Neuronal stem cell (in vitro differentiated cells): ENCODE measurements at regions not wholly inside any gene's neighbourhood (a gene's known extent, or its start where the extent isn't known, plus 50 kb on each side); places are given as distances from the start of the nearest gene placed in this dataset.

Source experiments
- DNase-seq: peaks from one replicate; pipeline ENCODE4 v3.0.0-alpha.2; 2013; ENCODE audit warnings: low spot score
- H2AFZ ChIP-seq: one replicate; pipeline ENCODE4 v1.6.1; 2013; ENCODE audit warnings: mild to moderate bottlenecking, low read length, inconsistent platforms
- H2AK5ac ChIP-seq: 2 replicates; pipeline ENCODE4 v1.6.1; 2013; ENCODE audit warnings: low read depth, mild to moderate bottlenecking, inconsistent platforms, low read length, moderate library complexity, mixed read lengths
- H2BK120ac ChIP-seq: 2 replicates; pipeline ENCODE4 v1.6.1; 2013; ENCODE audit warnings: low read depth, mild to moderate bottlenecking, inconsistent platforms, low read length, moderate library complexity, mixed read lengths
- H2BK12ac ChIP-seq: one replicate; pipeline ENCODE4 v1.6.1; 2013; ENCODE audit warnings: low read length, inconsistent platforms
- H2BK15ac ChIP-seq: 2 replicates; pipeline ENCODE4 v1.6.1; 2013; ENCODE audit warnings: mild to moderate bottlenecking, low read length, inconsistent platforms, mixed read lengths
- H2BK5ac ChIP-seq: one replicate; pipeline ENCODE4 v1.6.1; 2013; ENCODE audit warnings: inconsistent platforms, mild to moderate bottlenecking, low read length, moderate library complexity
- H3K14ac ChIP-seq: one replicate; pipeline ENCODE4 v1.6.1; 2013; ENCODE audit warnings: low read length, inconsistent platforms
- H3K18ac ChIP-seq: 2 replicates; pipeline ENCODE4 v1.6.1; 2013; ENCODE audit warnings: low read length, inconsistent platforms
- H3K23ac ChIP-seq: 2 replicates; pipeline ENCODE4 v1.6.1; 2013; ENCODE audit warnings: low read depth, mild to moderate bottlenecking, mixed read lengths, low read length, inconsistent platforms; ENCODE audit not compliant: poor library complexity
- H3K27ac ChIP-seq: replicated peaks from 3 replicates; pipeline ENCODE4 v1.5.1; 2013; ENCODE audit warnings: low read length, inconsistent platforms
- H3K27me3 ChIP-seq, 3 experiments: 2 replicates each; pipeline ENCODE4 v1.6.1; 2013; ENCODE audit warnings: low read length in 3 of 3, mild to moderate bottlenecking in 2 of 3, inconsistent platforms in 1 of 3, low read depth in 1 of 3, mixed read lengths in 1 of 3, moderate library complexity in 1 of 3; ENCODE audit not compliant: control insufficient read depth in 3 of 3, insufficient read depth in 3 of 3
- H3K36me3 ChIP-seq, 2 donors: replicated peaks in 1 of 2; 2 replicates each; pipeline ENCODE4 v1.6.1; 2013; ENCODE audit warnings: low read length in 2 of 2; ENCODE audit not compliant: control insufficient read depth in 2 of 2, insufficient read depth in 2 of 2
- H3K4ac ChIP-seq: 2 replicates; pipeline ENCODE4 v1.6.1; 2013; ENCODE audit warnings: inconsistent platforms, mild to moderate bottlenecking, low read length, moderate library complexity
- H3K4me1 ChIP-seq, 2 donors: 1 replicate in 1 of 2; 2 replicates in 1 of 2; pipeline ENCODE4 v1.6.1; 2013; ENCODE audit warnings: low read length in 2 of 2, low read depth in 1 of 2; ENCODE audit not compliant: control insufficient read depth in 2 of 2, insufficient read depth in 1 of 2
- H3K4me2 ChIP-seq: one replicate; pipeline ENCODE4 v1.6.1; 2013; ENCODE audit warnings: mild to moderate bottlenecking, low read length, inconsistent platforms; ENCODE audit not compliant: insufficient read depth, poor library complexity, severe bottlenecking
- H3K4me3 ChIP-seq, 2 donors: 2 replicates each; pipeline ENCODE4 v1.5.1; 2013; ENCODE audit warnings: low read length in 2 of 2, mild to moderate bottlenecking in 2 of 2, inconsistent platforms in 1 of 2, moderate library complexity in 1 of 2
- H3K79me1 ChIP-seq: one replicate; pipeline ENCODE4 v1.6.1; 2013; ENCODE audit warnings: low read depth, mild to moderate bottlenecking, inconsistent platforms, low read length, moderate library complexity
- H3K9ac ChIP-seq: one replicate; pipeline ENCODE4 v1.6.1; 2013; ENCODE audit warnings: mild to moderate bottlenecking, low read depth, low read length, inconsistent platforms; ENCODE audit not compliant: poor library complexity
- H3K9me3 ChIP-seq, 2 donors: replicated peaks in 1 of 2; 2 replicates each; pipeline versions ENCODE3 to v1.6.1; 2013; ENCODE audit warnings: low read length in 2 of 2, mild to moderate bottlenecking in 2 of 2, inconsistent platforms in 1 of 2, low read depth in 1 of 2, mixed read lengths in 1 of 2, moderate library complexity in 1 of 2; ENCODE audit not compliant: control insufficient read depth in 2 of 2, insufficient read depth in 1 of 2
- H4K8ac ChIP-seq: one replicate; pipeline ENCODE4 v1.6.1; 2013; ENCODE audit warnings: low read depth, mild to moderate bottlenecking, inconsistent platforms, low read length, moderate library complexity
- H4K91ac ChIP-seq: one replicate; pipeline ENCODE4 v1.6.1; 2013; ENCODE audit warnings: low read length, low read depth, mild to moderate bottlenecking, inconsistent platforms; ENCODE audit not compliant: poor library complexity
- WGBS, 2 donors: extraction: QIAGEN DNeasy Blood & Tissue Kit; methylation state at CpG; one replicate each; pipeline ENCODE4 v1.1.7; 2013; ENCODE audit warnings: missing lambda C conversion rate in 2 of 2, mixed read lengths in 1 of 2; ENCODE audit not compliant: insufficient read length in 2 of 2, insufficient replicate concordance in 1 of 2; ENCODE audit errors: extremely low coverage in 2 of 2; 5-methylcytosine and 5-hydroxymethylcytosine counted together

DNA sequence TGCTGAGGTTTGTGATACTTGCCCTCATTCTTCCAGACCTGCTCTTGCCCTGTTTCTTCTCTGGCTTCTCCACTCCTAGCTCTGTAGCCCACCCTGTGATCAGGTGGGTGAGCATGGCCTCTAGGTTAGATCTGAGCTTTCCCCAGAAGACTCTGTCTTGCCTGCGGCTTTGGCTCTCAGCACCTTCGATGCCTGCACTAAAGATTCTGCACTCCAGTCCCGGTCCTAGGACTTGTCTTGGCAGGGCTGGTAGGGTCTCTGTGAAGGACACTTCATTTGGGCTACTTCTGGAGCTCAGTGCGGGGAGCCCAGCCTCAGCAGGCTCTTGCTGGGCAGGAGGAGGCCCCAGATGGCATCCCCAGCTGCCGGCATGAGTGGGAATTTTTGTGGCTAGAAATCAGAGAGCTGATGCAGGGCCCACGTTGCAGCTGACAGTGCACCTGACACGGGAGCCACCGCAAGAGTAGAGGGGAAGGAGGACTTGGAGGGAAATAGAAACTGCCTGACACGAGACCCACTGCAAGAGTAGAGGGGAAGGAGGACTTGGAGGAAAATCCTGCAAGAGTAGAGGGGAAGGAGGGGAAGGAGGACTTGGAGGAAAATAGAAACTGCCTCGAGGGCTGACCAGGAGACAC, 226.9 kb upstream of the B3GAT1 start:
- Histone ChIP-seq H3K4ac (no peak overlapping the region), H2BK12ac (no peak overlapping the region), H4K8ac (no peak overlapping the region), H2AFZ (no peak overlapping the region), H3K14ac (no peak overlapping the region), H3K4me3 (no peak overlapping the region), H3K9me3 (no peaks in the 10 kb centered on the region), H3K4me2 (no peak overlapping the region), H3K9ac (no peak overlapping the region), H3K36me3 (no peaks in the 10 kb centered on the region), H3K27ac (no peak overlapping the region), H3K18ac (no peak overlapping the region), H4K91ac (no peak overlapping the region), H3K79me1 (no peaks in the 10 kb centered on the region), H2BK120ac (no peak overlapping the region), H3K4me1 (no peaks in the 10 kb centered on the region), H2BK15ac (no peak overlapping the region), H3K23ac (no peak overlapping the region), H2AK5ac (no peak overlapping the region), H2BK5ac (no peak overlapping the region), H3K27me3 (peaks cover 0 to 15% (median 0%) of the 10 kb centered on the region in 3 experiments)
- DNase-seq, result no peak
- no CpG with 5 or more reads among the region's 10 CpGs for WGBS, 2 donors

DNA sequence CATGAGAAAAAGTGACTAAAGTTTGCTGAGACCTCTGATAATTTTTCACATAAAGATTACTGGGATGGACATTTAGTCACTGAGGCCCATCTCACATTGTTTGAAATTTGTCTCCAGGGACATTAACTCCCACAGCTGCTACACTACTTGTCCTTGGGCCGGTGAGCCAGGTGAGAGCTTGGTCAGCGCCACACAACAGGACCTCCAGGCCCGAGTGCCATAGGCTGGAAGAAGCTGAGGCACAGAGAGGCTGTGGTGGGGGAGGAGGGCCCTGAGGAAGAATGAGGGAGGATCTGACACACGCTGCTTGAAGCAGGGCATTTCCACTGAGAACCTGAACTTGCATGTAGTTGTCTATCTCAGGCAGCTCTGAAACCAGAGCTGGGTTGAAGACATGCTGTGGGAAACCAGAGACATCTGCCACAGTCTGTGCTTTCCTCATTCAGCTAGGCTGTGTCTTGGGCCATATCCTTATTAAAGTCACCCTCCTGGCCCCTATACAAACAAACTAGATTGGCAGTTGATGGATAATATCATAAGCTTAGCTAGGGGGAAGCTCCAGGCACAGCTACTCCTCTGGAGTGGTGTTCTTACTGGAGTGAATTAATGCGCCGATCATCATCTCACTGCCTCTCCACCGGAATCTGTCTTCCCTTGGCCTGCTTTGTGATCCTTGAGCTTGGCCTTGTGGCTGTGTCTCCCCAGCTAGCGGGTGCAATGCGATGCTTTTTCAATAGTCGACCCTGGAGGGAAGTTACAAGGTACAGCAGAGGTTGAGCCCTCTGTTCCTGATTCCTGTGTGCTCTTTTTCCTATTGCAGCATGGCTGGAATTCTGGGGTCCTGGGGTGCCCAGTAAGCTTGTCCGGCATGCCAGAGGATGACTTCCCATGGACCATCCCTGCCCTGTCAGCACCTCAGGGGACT, 225.3 kb upstream of the B3GAT1 start:
- DNase-seq, result no peak
- no peak overlapping the region for H2BK5ac ChIP-seq
- no CpG with 5 or more reads among the region's 11 CpGs for WGBS, 2 donors

DNA sequence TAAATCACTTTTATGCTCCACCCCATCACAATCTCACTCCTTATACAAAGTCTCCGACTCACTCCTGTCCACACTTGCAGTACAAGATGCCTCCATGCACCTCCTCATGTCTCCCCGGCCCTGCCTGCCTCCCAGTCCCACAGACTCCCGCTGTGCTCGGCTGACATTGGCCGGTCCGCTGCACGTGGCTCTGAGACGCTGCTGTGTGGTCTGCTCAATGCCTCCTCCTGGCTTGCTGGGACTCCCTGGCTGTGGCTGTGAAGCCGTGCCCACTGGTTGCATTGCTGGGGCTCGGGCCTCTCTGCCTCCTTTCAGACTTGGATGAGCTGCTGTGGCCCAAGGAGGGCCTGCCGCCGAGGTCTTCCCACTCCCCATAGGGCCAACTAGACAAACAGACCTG, 224.0 kb upstream of the B3GAT1 start:
- no CpG with 5 or more reads among the region's 12 CpGs for WGBS, 2 donors

More for the DNA sequence above, 225.3 kb upstream of the B3GAT1 start:
- Histone ChIP-seq H2AFZ (no peak overlapping the region), H3K9me3 (no peaks in the 10 kb centered on the region), H3K27ac (no peak overlapping the region), H3K9ac (no peak overlapping the region), H3K4me3 (no peak overlapping the region), H2BK12ac (no peak overlapping the region), H3K23ac (no peak overlapping the region), H3K79me1 (no peaks in the 10 kb centered on the region), H3K18ac (no peak overlapping the region), H3K4me2 (no peak overlapping the region), H2AK5ac (no peak overlapping the region), H2BK15ac (no peak overlapping the region), H3K4ac (no peak overlapping the region), H3K4me1 (peaks cover 0 to 3% of the 10 kb centered on the region in 2 donors), H2BK120ac (no peak overlapping the region), H3K27me3 (peaks cover 0 to 2% (median 0%) of the 10 kb centered on the region in 3 experiments), H3K14ac (no peak overlapping the region), H4K91ac (no peak overlapping the region), H4K8ac (no peak overlapping the region), H3K36me3 (no peaks in the 10 kb centered on the region)

More for the DNA sequence above, 224.0 kb upstream of the B3GAT1 start:
- Histone ChIP-seq H3K18ac (no peak overlapping the region), H4K8ac (no peak overlapping the region), H2AK5ac (peak overlapping the region; percentile 5), H3K27ac (no peak overlapping the region), H3K4me1 (peaks cover 0 to 4% of the 10 kb centered on the region in 2 donors), H4K91ac (no peak overlapping the region), H2BK5ac (no peak overlapping the region), H3K4me2 (no peak overlapping the region), H2BK12ac (no peak overlapping the region), H3K36me3 (no peaks in the 10 kb centered on the region), H3K4ac (no peak overlapping the region), H2BK15ac (no peak overlapping the region), H2BK120ac (no peak overlapping the region), H3K4me3 (no peak overlapping the region), H3K27me3 (no peaks in the 10 kb centered on the region), H3K79me1 (no peaks in the 10 kb centered on the region), H2AFZ (no peak overlapping the region), H3K23ac (no peak overlapping the region), H3K14ac (peak overlapping the region; percentile 72), H3K9me3 (no peaks in the 10 kb centered on the region), H3K9ac (no peak overlapping the region)
- no peak for DNase-seq
